CD4-positive, alpha-beta T cell (primary cell): ENCODE measurements at regions not wholly inside any gene's neighbourhood (a gene's known extent, or its start where the extent isn't known, plus 50 kb on each side); places are given as distances from the start of the nearest gene placed in this dataset.
A peak's percentile ranks its signal among the peaks of the same experiment; 100 is the strongest.
"Not testable (repeated sequence)": the region's sequence is repeated elsewhere in the genome, so short reads cannot be mapped to it uniquely, and the experiment has no call there.

Experiments used
- ATAC-seq: fragments of 200-7000 bp; cut with Tn5 transposase; one replicate; pipeline ENCODE4 v1.10.0; 2022; ENCODE audit warnings: mild to moderate bottlenecking; ENCODE audit not compliant: poor library complexity
- CTCF ChIA-PET: fragments of 350-600 bp; sonication (Branson Sonifier 250); formaldehyde crosslinking; loops from one replicate; lab custom pipeline; 2021; ENCODE audit warnings: antibody characterized with exemption, inconsistent platforms; lab: Charles Lee
- POLR2A ChIA-PET: fragments of 350-600 bp; sonication (Branson Sonifier 250); formaldehyde crosslinking; loops from one replicate; lab custom pipeline; 2021; ENCODE audit warnings: antibody characterized with exemption, inconsistent platforms; lab: Charles Lee
- DNase-seq, 14 experiments: peaks; one replicate each; pipeline ENCODE4 v3.0.0-alpha.2; 2013 to 2020; ENCODE audit warnings: mixed read lengths in 2 of 14
- H3K27ac ChIP-seq, 2 donors: one replicate each; pipeline versions ENCODE4 v1.5.1 to v1.7.0; 2013; ENCODE audit warnings: low read length in 2 of 2, low read depth in 1 of 2, mild to moderate bottlenecking in 1 of 2
- H3K27me3 ChIP-seq, 2 experiments: 1 replicate in 1 of 2; 2 replicates in 1 of 2; pipeline versions ENCODE4 v1.6.1 to v1.7.0; 2013; ENCODE audit warnings: low read length in 2 of 2, control low read depth in 1 of 2, mild to moderate bottlenecking in 1 of 2, moderate library complexity in 1 of 2; ENCODE audit not compliant: insufficient read depth in 2 of 2, control insufficient read depth in 1 of 2
- H3K36me3 ChIP-seq: one replicate; pipeline ENCODE4 v1.6.1; 2013; ENCODE audit warnings: low read length, control low read depth; ENCODE audit not compliant: insufficient read depth
- H3K4me1 ChIP-seq: one replicate; pipeline ENCODE4 v1.6.1; 2013; ENCODE audit warnings: low read length, control low read depth; ENCODE audit not compliant: insufficient read depth
- H3K4me3 ChIP-seq: one replicate; pipeline ENCODE4 v1.5.1; 2013; ENCODE audit warnings: mild to moderate bottlenecking, low read length, moderate library complexity
- H3K9me3 ChIP-seq, 2 experiments: 1 replicate in 1 of 2; 2 replicates in 1 of 2; pipeline versions ENCODE4 v1.6.1 to v1.7.0; 2013; ENCODE audit warnings: low read length in 2 of 2, mild to moderate bottlenecking in 2 of 2, control low read depth in 1 of 2, moderate library complexity in 1 of 2; ENCODE audit not compliant: control insufficient read depth in 1 of 2, insufficient read depth in 1 of 2
- H3K27ac Mint-ChIP-seq: one replicate; pipeline ENCODE4 v1.8.0; 2020; ENCODE audit warnings: mixed read lengths
- H3K27me3 Mint-ChIP-seq: one replicate; pipeline ENCODE4 v1.8.0; 2021; ENCODE audit warnings: mixed read lengths
- H3K36me3 Mint-ChIP-seq: one replicate; pipeline ENCODE4 v1.8.0; 2021; ENCODE audit warnings: low read depth, mixed read lengths
- H3K4me1 Mint-ChIP-seq: one replicate; pipeline ENCODE4 v1.8.0; 2021; ENCODE audit warnings: low read depth, mixed read lengths
- H3K4me3 Mint-ChIP-seq: one replicate; pipeline ENCODE4 v1.8.0; 2020; ENCODE audit warnings: mild to moderate bottlenecking, mixed read lengths
- H3K9me3 Mint-ChIP-seq: one replicate; pipeline ENCODE4 v1.8.0; 2020; ENCODE audit warnings: mixed read lengths
- intact Hi-C, 2 experiments: fragments of 100-400 bp; cut with DNase I in 1 of 2; cut with micrococcal nuclease in 1 of 2; formaldehyde crosslinking; loops; one replicate each; pipeline versions ENCODE4 v1.15.1 to v1.9.0; 2023 to 2025; cut with DNase I, micrococcal nuclease
- TF ChIP-seq, protein P1 (sequence below): fragments of 200-600 bp; IDR thresholded peaks from one replicate; pipeline ENCODE4 v1.8.0; 2022; ENCODE audit warnings: antibody characterized with exemption, mild to moderate bottlenecking

DNA sequence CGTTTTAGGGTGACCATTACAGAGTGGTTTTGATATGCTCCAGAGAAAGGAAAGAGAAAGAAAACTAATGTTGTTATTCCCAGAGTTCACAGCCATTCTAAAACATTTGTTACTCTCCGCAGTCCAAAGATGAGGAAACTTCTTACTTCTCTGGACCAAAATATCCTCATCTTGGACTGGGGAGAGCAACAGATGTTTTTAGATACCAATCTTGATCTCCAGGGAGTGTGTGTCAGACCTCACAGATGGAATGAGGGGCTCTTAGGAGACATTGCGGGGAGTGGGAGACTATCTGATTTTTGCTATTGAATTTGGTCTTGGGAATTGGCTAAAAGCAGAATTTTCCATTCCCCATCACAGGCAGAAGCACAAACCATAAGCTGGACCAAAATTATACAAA, 110.8 kb downstream of the TNFAIP3 start:
- H3K36me3 Mint-ChIP-seq = no peaks in the 10 kb centered on the region
- H3K27me3 ChIP-seq = no peaks in the 10 kb centered on the region
- ChIA-PET POLR2A (interaction anchor here (1.3 kb wide), 1 partner anchor 279 kb away, joined by 3 read pairs; no protein-coding TSS in a partner anchor), CTCF (no interaction called here)
- H3K27ac ChIP-seq = no peak overlapping the region
- H3K36me3 ChIP-seq = no peaks in the 10 kb centered on the region
- intact Hi-C loops = loop anchor here (5.0 to 10.0 kb wide), 5 partner anchors 96 to 633 kb away; no protein-coding TSS in a partner anchor
- no peak overlapping the region for H3K27ac Mint-ChIP-seq
- no peak overlapping the region for H3K4me3 ChIP-seq
- H3K9me3 ChIP-seq = no peaks in the 10 kb centered on the region
- TF ChIP-seq, protein P1, sequence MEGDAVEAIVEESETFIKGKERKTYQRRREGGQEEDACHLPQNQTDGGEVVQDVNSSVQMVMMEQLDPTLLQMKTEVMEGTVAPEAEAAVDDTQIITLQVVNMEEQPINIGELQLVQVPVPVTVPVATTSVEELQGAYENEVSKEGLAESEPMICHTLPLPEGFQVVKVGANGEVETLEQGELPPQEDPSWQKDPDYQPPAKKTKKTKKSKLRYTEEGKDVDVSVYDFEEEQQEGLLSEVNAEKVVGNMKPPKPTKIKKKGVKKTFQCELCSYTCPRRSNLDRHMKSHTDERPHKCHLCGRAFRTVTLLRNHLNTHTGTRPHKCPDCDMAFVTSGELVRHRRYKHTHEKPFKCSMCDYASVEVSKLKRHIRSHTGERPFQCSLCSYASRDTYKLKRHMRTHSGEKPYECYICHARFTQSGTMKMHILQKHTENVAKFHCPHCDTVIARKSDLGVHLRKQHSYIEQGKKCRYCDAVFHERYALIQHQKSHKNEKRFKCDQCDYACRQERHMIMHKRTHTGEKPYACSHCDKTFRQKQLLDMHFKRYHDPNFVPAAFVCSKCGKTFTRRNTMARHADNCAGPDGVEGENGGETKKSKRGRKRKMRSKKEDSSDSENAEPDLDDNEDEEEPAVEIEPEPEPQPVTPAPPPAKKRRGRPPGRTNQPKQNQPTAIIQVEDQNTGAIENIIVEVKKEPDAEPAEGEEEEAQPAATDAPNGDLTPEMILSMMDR = no peak
- no peak overlapping the region for H3K4me3 Mint-ChIP-seq
- no peak for DNase-seq
- H3K4me1 ChIP-seq = peaks cover 43% of the 10 kb centered on the region
- H3K27me3 Mint-ChIP-seq = no peaks in the 10 kb centered on the region
- H3K4me1 Mint-ChIP-seq = peaks cover 36% of the 10 kb centered on the region
- no peak for ATAC-seq
- no peaks in the 10 kb centered on the region for H3K9me3 Mint-ChIP-seq

DNA sequence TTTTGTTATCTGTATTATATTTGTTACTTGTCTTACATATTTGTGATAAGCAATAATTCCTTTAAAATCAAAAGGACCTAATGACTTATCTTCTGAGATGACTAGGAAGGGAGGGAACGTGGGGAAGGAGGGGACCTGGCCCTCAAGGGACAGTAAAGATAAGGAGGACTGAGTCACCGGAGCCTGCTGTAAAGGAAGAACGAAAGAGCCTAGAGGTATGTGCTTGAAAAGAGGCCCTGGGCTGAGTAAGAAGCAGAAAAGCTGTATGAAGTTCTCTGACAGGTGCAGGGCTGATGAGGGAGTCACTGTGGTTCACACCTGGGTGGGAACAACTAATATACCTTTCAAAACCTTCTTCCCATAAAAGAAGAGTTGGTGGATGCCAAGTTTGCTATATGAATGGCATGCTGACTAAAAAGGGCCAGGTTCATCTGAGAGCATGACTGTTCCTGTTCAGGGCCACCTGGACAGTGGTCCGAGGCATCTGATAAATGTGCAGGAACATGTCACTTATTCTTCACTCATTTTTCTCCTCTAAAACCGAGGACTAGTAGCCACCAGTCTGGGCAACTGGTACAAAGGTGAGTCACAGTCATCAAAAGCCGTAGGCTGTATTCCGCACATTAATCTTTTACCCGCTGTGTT, 111.3 kb downstream of the TNFAIP3 start:
- POLR2A ChIA-PET = interaction anchor here (1.3 kb wide), 1 partner anchor 279 kb away, joined by 3 read pairs; no protein-coding TSS in a partner anchor
- peaks cover 39% of the 10 kb centered on the region for H3K4me1 Mint-ChIP-seq

DNA sequence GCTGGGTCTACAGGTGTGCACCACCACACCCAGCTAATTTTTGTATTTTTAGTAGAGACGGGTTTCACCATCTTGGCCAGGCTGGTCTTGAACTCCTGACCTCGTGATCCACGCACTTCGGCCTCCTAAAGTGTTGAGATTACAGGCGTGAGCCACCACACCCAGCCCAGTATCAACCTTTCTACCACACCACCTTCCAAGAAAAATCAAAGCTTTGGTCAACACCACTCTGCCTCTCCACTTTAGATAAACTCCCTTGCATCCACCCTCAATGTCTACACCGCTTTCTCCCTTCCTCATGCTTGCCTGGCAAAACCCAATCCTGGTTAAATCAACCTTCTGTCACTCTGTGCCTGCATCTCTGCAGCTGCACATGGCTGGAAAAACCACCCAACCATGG, 112.2 kb downstream of the TNFAIP3 start:
- intact Hi-C loops = loop anchor here (5.0 to 10.0 kb wide), 5 partner anchors 97 to 634 kb away; no protein-coding TSS in a partner anchor
- H3K4me1 Mint-ChIP-seq = peaks cover 41% of the 10 kb centered on the region
- H3K4me1 ChIP-seq = peaks cover 50% of the 10 kb centered on the region
- H3K27ac ChIP-seq, H3K4me3 ChIP-seq, H3K36me3 Mint-ChIP-seq, H3K9me3 Mint-ChIP-seq, H3K4me3 Mint-ChIP-seq, POLR2A ChIA-PET, ATAC-seq, H3K9me3 ChIP-seq, H3K27ac Mint-ChIP-seq, H3K27me3 Mint-ChIP-seq, H3K27me3 ChIP-seq, CTCF ChIA-PET, DNase-seq, H3K36me3 ChIP-seq: not testable (repeated sequence)

More for the DNA sequence above, 111.3 kb downstream of the TNFAIP3 start:
- no peaks in the 10 kb centered on the region for H3K36me3 Mint-ChIP-seq
- ATAC-seq (no peak), DNase-seq (peak in 1 of 14 experiments; percentile 21)
- H3K4me3 Mint-ChIP-seq = no peak overlapping the region
- intact Hi-C loops = loop anchor here (5.0 to 10.0 kb wide), 5 partner anchors 96 to 634 kb away; no protein-coding TSS in a partner anchor
- H3K4me1 ChIP-seq = peaks cover 48% of the 10 kb centered on the region
- TF ChIP-seq, protein P1 = no peak
- H3K9me3 Mint-ChIP-seq = no peaks in the 10 kb centered on the region
- no peak overlapping the region for H3K27ac Mint-ChIP-seq
- H3K9me3 ChIP-seq = no peaks in the 10 kb centered on the region
- H3K27ac ChIP-seq = no peak overlapping the region
- CTCF ChIA-PET = no interaction called here
- H3K4me3 ChIP-seq = no peak overlapping the region
- no peaks in the 10 kb centered on the region for H3K36me3 ChIP-seq
- H3K27me3 ChIP-seq = no peaks in the 10 kb centered on the region
- H3K27me3 Mint-ChIP-seq = no peaks in the 10 kb centered on the region
